HTERT RPE-1 (cell line): ENCODE measurements at regions not wholly inside any gene's neighbourhood (a gene's known extent, or its start where the extent isn't known, plus 50 kb on each side); places are given as distances from the start of the nearest gene placed in this dataset.

Source experiments
- in situ Hi-C: fragments of 300-500 bp; cut with MboI; formaldehyde crosslinking; loops from 4 replicates; pipeline ENCODE4 v1.14.3; 2020; ENCODE audit warnings: low sequenced_read_pairs

DNA sequence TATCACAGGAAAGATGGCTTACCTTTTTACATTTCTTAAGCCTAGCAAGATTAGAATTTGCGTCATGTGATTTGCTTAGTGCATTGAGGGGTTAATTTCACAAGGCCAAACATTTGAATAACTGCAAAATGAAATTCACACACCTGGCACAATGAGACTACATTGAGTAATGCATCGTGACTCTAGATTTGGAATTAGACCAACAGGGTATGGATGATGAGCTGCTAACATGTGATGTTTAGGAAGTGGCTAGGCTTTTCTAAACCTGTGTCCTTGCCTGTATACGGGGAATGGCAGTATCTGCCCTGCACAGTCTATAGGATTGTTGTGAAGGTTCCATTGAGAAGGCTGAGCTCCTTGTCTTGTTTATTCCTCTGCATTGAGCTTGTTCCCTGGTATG is 160.1 kb downstream of the MFSD1 start:
- in situ Hi-C loops: no loop called here

GRCh38 chr3:158970006-158970405 is 168.2 kb downstream of the MFSD1 start:
- in situ Hi-C loops: no loop called here

DNA sequence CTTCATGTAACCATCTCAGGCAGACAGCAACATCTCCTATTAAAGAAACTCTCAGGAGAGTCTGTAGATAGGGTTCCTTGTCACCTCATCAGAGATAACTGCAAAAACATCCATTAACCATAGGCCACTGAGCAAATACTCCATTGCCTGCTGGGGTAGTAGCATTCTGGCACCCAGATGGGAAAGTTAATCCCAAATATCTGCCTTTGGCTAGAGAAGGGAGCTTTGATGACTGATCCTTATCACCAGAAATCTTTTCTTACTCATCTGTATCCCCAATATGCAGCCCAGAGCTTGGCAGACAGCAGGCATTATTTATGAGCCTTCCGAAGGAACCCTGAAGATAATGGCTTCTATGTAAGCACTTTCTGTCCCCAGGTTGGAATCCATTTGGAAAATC is 173.1 kb downstream of the MFSD1 start:
- in situ Hi-C loops: no loop called here

- in situ Hi-C loops: no loop called here
Observed at GRCh38 chr3:158976966-158977365, 175.1 kb downstream of the MFSD1 start.

DNA sequence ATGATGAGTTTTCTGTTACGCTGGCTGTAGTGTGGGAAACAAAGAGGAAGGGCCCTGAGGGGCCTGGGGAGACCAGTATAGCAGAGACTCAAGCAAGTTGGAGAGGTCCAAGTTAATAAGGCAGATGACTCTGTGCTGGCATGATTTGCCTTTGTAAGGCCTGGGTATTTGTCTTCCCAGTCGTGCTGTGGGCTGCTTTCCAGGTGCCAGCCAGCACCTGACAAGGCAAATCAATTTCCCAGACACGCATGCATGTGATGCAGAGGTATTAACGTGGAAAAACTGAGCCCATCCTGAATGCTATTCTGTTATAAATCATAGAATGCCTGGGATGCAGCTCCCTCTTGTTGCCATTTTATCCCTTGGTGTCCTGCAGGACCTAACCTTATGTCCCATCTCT is 175.6 kb downstream of the MFSD1 start:
- in situ Hi-C loops: no loop called here

GRCh38 chr3:158983216-158984099 is 181.6 kb downstream of the MFSD1 start:
- in situ Hi-C loops: no loop called here

DNA sequence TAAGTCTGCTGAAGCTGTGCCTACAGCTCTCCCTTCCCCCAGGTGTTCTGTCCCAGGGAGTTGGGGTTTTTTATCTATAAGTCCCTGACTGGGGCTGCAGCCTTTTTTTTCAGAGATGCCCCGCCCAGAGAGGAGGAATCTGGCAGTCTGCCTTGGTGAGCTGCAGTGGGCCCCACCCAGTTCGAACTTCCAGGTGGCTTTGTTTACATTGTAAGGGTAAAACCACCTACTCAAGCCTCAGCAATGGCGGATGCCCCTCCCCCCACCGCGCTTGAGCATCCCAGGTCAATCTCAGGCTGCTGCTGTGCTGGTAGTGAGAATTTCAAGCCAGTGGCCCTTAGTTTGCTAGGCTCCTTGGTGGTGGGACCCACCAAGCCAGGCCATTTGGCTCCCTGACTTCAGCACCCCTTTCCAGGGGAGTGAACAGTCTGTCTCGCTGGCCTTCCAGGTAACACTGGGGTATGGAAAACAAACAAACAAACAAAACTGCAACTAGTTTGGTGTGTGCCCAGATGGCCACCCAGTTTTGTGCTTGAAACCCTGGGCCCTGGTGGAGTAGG is 189.4 kb downstream of the MFSD1 start:
- in situ Hi-C loops: no loop called here

- in situ Hi-C loops: no loop called here
Observed at GRCh38 chr3:158992463-158992862, 190.6 kb downstream of the MFSD1 start.

GRCh38 chr3:158994386-158994785 is 192.5 kb downstream of the MFSD1 start:
- in situ Hi-C loops: no loop called here

DNA sequence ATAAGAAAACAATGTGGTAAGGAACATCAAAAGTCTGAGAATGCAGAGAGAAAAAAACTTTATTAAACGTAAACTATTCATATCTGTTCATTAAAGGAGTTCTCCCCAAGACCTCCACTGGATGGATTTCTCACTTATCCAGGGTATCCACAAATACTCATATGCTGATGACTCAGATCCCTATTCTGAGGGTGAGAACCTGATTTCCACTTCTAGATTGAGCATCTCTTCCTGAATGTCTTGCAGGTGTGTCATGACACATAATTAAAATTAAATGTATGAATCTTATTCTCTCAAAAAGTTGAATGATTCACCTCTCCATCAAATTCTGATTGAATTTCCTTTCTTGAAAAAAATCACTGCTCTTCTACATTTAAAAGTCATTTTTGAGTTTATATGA is 199.9 kb downstream of the MFSD1 start:
- in situ Hi-C loops: no loop called here

DNA sequence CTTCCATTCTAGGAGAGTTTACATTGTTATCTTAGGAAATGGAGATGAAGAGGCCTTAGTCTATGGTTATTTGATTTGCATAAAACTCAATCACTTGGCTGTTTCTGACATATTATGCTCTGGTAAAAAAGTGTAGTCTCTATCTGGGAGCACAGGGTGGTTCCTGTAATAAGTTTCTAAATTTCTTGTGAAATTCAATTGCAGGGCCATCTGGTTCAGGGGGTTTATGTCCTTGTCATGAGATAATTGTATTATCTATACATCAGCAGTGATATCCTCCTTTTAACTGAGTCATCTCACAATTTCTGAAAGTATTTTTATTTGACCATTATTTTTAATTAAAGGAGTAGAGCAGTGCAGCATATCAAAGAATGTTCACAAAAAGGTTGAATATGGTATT is 203.3 kb downstream of the MFSD1 start:
- in situ Hi-C loops: no loop called here

DNA sequence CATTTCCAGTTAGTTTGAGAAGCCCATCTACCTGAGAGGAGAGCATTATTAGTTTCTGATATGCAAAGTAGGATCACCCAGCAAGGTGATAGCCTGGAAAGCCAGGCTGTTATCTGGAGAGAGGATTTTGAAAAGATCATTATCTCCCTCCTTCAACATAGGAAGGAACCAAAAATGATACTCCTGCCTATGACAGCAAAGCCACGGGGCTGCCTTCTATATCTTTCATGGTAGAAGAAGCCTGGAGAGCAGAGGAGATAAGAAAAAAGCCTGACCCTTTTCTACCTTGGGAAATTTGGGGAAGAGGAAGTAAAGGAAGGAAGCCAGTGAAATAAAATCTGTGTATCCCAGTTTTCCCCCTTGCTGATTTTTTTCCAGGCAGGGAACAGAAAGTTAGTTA is 205.5 kb downstream of the MFSD1 start:
- in situ Hi-C loops: no loop called here

DNA sequence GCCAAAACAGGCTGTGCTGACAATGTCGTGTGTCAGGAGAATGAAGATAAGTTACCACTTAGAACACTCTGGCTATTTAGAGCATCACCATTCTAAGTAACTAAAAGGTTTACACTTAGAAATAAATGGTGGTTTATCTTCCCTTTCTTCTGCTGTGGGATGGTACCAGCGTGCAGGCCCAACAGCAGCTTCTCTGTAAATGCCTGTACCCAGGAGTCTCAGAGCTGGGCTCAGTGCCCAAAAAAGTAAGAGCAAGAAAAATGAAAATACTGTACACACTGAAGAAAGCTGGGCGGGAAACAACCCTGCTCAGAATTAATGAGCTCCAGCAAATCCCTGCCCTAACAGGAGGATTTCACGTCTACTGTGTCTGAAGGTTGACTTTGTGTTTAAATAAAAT is 206.5 kb downstream of the MFSD1 start:
- in situ Hi-C loops: no loop called here

DNA sequence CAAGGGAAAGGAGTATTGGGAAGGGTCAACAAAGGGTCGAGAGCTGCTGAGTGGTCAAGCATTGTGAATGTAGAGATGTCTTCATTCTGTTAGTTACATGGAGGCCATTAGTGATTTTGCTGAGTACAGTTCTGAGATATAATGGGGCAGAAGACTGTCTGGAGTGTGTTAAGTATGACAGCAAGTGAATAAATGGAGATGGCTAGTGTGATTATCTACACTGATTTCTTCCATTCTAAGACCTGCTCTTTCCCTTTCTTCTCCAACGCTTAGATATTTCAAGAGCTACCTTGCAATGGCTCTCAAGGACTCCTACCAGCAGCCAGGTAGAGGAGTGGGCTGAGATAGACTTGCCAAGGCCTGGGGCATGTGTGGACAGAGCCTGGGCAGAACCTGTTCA is 216.5 kb downstream of the MFSD1 start:
- in situ Hi-C loops: no loop called here

GRCh38 chr3:159025733-159026132 is 223.9 kb downstream of the MFSD1 start:
- in situ Hi-C loops: no loop called here

- in situ Hi-C loops: no loop called here
Observed at GRCh38 chr3:159026510-159026909, 224.7 kb downstream of the MFSD1 start.

GRCh38 chr3:159028706-159029105 is 226.9 kb downstream of the MFSD1 start:
- in situ Hi-C loops: no loop called here

- in situ Hi-C loops: no loop called here
Observed at GRCh38 chr3:159029306-159030026, 227.6 kb downstream of the MFSD1 start.

GRCh38 chr3:159030138-159030670 is 228.3 kb downstream of the MFSD1 start:
- in situ Hi-C loops: no loop called here

DNA sequence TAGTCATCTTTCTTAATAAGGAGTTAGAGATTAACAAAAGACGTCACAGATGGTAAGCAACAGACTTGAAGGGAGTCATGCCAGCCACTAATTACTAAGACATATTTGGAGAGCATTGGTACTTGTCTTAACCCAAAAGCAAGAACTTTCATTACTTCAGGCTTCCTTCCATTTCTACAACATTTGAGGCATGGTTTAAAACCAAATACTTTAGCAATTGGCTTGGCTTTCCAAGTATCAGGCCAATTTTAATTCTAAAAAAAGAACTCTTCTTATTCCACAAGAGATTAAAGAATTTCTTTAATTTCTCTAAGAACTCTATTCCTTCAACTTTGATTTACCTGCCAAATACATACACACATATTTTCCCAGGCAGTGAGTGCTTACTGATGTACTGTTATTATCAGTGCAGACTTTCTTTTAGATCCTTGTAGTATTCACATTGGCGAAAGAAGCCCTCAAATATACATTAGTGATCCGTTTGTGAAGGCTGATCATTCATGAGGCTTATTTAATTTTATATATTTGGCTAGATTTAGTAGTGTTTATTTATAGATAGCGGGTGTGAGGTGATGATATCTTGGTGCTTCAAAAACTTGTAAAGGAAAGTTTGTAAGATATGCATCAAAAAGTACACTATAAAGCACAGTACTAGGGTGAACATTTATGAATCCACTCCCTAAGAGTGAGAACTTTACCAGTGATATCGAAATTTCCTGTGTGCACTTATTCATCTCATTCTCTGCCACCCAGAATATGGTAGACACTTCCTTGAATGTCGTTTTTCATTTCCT is 229.2 kb downstream of the MFSD1 start:
- in situ Hi-C loops: no loop called here

- in situ Hi-C loops: no loop called here
Observed at GRCh38 chr3:159032311-159032710, 230.5 kb downstream of the MFSD1 start.
